Neural progenitor cell (in vitro differentiated cells): ENCODE measurements at regions not wholly inside any gene's neighbourhood (a gene's known extent, or its start where the extent isn't known, plus 50 kb on each side); places are given as distances from the start of the nearest gene placed in this dataset.

ENCODE experiments used
- EZH2 ChIP-seq: fragments of 200-600 bp; sonication (generic); IDR thresholded peaks from 2 replicates; pipeline ENCODE4 v1.6.1; 2017; ENCODE audit warnings: antibody characterized with exemption, mild to moderate bottlenecking, moderate library complexity
- EZH2phosphoT487 ChIP-seq: fragments of 200-600 bp; sonication (generic); IDR thresholded peaks from 2 replicates; pipeline ENCODE4 v1.6.1; 2017; ENCODE audit warnings: antibody characterized with exemption
- TF ChIP-seq, protein P1 (sequence below): fragments of 200-600 bp; sonication (generic); IDR thresholded peaks from 2 replicates; pipeline ENCODE4 v1.5.1; 2017; ENCODE audit warnings: antibody characterized with exemption, mild to moderate bottlenecking

DNA sequence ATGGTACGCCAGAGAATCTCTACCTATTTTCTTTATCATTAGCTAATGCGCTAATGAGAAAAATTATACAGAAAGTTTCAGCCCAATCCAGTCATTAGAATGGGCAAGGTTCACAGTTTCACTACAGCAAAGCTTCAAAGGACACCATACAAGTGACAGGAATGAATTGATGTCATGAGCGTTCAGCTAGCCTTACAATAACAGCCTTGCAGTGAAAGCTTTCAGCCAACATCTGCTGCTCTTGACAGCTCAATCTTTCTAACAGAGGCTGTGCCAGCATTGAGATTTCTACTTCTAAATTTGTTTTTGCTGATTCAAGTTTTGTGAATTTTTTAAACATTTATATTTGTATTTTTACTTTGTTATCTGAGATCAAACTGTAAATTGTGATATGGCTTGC lies 302.4 kb upstream of the FAM174A start:
- TF ChIP-seq, protein P1, sequence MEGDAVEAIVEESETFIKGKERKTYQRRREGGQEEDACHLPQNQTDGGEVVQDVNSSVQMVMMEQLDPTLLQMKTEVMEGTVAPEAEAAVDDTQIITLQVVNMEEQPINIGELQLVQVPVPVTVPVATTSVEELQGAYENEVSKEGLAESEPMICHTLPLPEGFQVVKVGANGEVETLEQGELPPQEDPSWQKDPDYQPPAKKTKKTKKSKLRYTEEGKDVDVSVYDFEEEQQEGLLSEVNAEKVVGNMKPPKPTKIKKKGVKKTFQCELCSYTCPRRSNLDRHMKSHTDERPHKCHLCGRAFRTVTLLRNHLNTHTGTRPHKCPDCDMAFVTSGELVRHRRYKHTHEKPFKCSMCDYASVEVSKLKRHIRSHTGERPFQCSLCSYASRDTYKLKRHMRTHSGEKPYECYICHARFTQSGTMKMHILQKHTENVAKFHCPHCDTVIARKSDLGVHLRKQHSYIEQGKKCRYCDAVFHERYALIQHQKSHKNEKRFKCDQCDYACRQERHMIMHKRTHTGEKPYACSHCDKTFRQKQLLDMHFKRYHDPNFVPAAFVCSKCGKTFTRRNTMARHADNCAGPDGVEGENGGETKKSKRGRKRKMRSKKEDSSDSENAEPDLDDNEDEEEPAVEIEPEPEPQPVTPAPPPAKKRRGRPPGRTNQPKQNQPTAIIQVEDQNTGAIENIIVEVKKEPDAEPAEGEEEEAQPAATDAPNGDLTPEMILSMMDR, result no peak
- TF ChIP-seq EZH2phosphoT487 (no peak), EZH2 (no peak)
